ENCODE measurements at regions not wholly inside any gene's neighbourhood (a gene's known extent, or its start where the extent isn't known, plus 50 kb on each side); places are given as distances from the start of the nearest gene placed in this dataset.
"Not testable (repeated sequence)": the region's sequence is repeated elsewhere in the genome, so short reads cannot be mapped to it uniquely, and the experiment has no call there.

DNA sequence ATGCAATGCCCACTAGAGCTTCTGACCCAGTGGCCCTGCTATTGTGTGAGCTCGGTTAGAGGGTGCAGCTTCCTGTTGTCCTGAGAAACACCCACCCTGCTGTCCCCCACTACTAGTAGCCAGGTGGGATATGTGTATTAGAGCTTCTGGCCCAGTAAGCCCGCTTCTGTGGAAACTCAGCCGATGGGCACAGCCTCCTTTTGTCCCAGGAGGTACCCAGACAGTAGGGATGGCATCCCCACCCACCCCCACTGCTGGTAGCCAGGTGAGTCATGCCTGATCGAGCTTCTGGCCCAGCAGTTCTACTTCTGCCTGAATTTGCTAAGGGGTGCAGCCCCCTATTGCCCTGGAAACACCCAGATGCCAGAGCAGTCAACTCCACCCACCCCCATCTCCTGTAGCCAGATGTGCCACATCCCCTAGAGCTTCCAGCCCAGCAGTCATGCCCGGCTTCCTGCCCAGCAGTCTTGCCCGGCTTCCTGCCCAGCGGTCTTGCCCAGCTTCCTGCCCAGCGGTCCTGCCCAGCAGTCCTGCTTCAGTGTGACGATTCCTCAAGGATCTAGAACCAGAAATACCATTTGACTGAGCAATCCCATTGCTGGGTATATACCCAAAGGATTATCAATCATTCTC, 162.7 kb upstream of the KLF8 start:
- peaks cover 5% of the 10 kb centered on the region for H3K4me1 Mint-ChIP-seq
- H3K9me3 Mint-ChIP-seq, result peaks cover 5% of the 10 kb centered on the region
- no peak for DNase-seq
- no peaks in the 10 kb centered on the region for H3K27me3 Mint-ChIP-seq
- no peaks in the 10 kb centered on the region for H3K36me3 Mint-ChIP-seq (ENCODE audit: low read depth)
- intact Hi-C loops (cut with micrococcal nuclease), result no loop called here
- H3K4me3 Mint-ChIP-seq, result no peak overlapping the region
- H3K27ac Mint-ChIP-seq, result no peak overlapping the region

DNA sequence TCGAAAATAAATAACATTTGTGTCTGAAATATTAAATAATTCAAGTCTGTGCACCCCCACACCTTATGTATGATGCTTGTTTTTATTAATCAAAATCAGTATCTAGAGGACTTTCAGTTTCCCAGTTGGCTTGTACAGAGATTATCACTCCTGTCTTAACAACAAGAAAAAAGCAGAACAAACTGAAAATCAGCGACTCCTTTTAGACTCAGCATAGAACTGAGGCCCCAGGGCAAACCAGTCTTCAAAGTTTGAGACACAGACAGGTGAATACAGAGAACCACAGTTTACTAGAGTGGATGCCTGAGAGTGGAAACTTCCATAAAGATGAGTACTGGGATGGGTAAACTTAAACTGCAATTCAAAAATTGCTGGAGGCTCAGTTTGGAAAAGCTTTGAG, 142.8 kb upstream of the KLF8 start:
- H3K27ac Mint-ChIP-seq, result no peak overlapping the region
- H3K36me3 Mint-ChIP-seq (ENCODE audit: low read depth), result no peaks in the 10 kb centered on the region
- no peaks in the 10 kb centered on the region for H3K27me3 Mint-ChIP-seq
- H3K4me3 Mint-ChIP-seq, result no peak overlapping the region
- intact Hi-C loops (cut with micrococcal nuclease), result no loop called here
- H3K9me3 Mint-ChIP-seq, result no peaks in the 10 kb centered on the region
- no peak for DNase-seq
- no peaks in the 10 kb centered on the region for H3K4me1 Mint-ChIP-seq

DNA sequence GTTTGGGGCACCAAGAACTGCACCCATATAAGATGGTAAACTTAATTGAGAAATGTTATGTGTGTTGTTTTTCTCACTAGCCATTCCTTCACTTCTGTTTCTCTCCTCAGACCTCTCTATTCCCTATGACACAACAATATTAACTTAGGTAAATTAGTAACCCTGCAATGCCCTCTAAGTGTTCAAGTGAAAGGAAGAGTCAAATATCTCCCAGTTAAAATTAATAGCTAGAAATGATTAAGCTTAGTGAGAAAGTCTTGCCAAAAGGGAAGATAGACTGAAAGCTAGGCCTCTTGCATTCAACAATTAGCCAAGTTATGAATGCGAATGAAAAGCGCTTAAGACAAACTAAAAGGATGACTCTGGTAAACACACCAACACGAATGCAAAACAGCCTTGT, 132.9 kb upstream of the KLF8 start:
- no peak overlapping the region for H3K27ac Mint-ChIP-seq
- H3K27me3 Mint-ChIP-seq, result no peaks in the 10 kb centered on the region
- H3K4me3 Mint-ChIP-seq, result no peak overlapping the region
- no peaks in the 10 kb centered on the region for H3K36me3 Mint-ChIP-seq (ENCODE audit: low read depth)
- intact Hi-C loops (cut with micrococcal nuclease), result no loop called here
- no peak for DNase-seq
- no peaks in the 10 kb centered on the region for H3K9me3 Mint-ChIP-seq
- no peaks in the 10 kb centered on the region for H3K4me1 Mint-ChIP-seq

DNA sequence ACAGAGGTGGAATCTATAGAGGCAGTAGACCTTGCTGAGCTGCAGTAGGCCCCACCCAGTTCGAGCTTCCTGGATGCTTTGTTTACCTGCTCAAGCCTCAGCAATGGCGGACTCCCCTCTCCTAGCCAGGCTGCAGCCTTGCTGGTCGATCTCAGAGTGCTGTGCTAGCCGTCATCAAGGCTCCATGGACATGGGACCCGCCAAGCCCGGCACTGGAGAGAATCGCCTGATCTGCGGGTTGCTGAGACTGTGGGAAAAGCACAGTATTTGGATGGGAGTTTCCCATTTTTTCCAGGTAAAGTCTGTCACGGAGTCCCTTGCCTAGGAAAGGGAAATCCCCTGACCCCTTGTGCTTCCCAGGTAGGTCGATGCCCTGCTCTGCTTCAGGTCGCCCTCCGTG, 124.8 kb upstream of the KLF8 start:
- no peaks in the 10 kb centered on the region for H3K36me3 Mint-ChIP-seq (ENCODE audit: low read depth)
- no peaks in the 10 kb centered on the region for H3K27me3 Mint-ChIP-seq
- DNase-seq, result no peak
- intact Hi-C loops (cut with micrococcal nuclease), result no loop called here
- H3K9me3 Mint-ChIP-seq, result peaks cover 7% of the 10 kb centered on the region
- no peak overlapping the region for H3K27ac Mint-ChIP-seq
- H3K4me3 Mint-ChIP-seq, result no peak overlapping the region
- H3K4me1 Mint-ChIP-seq, result no peaks in the 10 kb centered on the region

DNA sequence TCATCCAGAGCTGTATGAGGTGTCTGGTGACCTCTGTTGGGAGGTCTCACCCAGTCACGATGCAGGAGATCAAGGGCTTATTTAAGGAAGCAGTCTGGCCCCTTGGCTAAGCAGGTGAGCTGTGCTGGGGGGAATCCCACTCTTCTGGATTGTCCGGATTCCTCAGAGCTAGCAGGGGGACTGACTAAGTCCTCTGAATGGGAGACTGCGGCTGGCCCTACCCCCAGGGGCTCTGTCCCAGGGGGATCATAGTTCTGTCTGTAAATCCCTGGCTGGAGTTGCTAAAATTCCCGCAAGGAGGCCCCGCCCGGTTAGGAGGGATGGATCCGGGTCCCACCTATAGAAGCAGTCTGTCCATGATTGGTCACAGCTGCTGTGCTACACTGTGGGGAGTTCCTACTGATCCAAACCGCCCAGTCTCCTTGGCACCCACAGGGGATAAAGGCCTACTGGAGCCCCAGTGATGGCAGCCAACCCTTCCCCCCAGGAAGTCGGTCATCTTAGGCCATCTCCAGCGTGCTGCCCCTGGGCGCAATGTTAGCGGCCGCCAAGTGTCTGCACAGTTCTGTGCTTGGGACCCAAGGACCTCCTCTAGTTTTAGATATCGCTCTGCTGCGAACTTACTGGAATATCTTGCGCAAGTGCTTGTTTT, 118.2 kb upstream of the KLF8 start:
- Mint-ChIP-seq H3K36me3 (ENCODE audit: low read depth) (no peaks in the 10 kb centered on the region), H3K9me3 (no peaks in the 10 kb centered on the region), H3K27me3 (no peaks in the 10 kb centered on the region), H3K27ac (no peak overlapping the region), H3K4me3 (no peak overlapping the region), H3K4me1 (no peaks in the 10 kb centered on the region)
- DNase-seq, result no peak
- intact Hi-C loops (cut with micrococcal nuclease), result no loop called here

DNA sequence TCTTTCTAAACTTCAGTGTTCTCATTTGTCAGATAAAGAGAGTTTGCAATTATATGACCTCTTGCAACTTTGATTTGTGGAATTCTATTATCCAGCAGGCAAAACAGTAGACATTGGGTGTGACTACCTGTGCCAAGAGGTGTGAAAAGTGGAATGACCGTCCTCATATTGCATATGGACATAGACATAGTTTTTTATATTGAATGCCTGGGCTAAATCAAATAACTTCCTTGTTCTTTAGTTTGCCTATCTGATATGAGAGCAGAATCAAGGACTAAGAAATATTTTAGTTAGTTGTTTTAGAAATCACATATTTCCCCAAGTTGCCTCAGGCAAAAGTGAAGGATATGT, 117.7 kb upstream of the KLF8 start:
- Mint-ChIP-seq H3K27me3 (no peaks in the 10 kb centered on the region), H3K4me3 (no peak overlapping the region), H3K4me1 (no peaks in the 10 kb centered on the region), H3K27ac (no peak overlapping the region), H3K36me3 (ENCODE audit: low read depth) (no peaks in the 10 kb centered on the region), H3K9me3 (no peaks in the 10 kb centered on the region)
- DNase-seq, result no peak
- intact Hi-C loops (cut with micrococcal nuclease), result no loop called here

DNA sequence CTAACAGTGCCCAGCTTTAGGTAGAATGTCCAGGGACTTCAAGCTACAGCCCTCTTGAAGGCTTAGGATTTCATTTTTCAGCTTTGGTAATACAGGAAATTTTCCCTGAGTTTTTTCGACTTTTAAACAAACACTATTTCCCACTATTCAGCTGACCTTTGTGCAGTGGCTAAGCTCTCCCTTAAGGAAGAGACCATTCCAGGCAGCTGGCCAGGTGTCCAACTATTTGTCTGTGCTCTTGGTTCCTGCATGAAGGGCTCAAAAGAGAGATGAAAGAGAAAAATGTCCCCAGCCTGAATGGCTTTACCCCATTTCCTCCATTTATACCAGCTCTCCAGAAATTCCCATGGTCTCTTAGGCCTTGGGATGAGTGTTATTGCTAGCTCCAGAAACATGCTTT, 111.9 kb upstream of the KLF8 start:
- intact Hi-C loops (cut with micrococcal nuclease), result no loop called here
- Mint-ChIP-seq H3K27ac (no peak overlapping the region), H3K9me3 (no peaks in the 10 kb centered on the region), H3K36me3 (ENCODE audit: low read depth) (no peaks in the 10 kb centered on the region), H3K27me3 (no peaks in the 10 kb centered on the region), H3K4me3 (no peak overlapping the region), H3K4me1 (no peaks in the 10 kb centered on the region)
- DNase-seq, result no peak

DNA sequence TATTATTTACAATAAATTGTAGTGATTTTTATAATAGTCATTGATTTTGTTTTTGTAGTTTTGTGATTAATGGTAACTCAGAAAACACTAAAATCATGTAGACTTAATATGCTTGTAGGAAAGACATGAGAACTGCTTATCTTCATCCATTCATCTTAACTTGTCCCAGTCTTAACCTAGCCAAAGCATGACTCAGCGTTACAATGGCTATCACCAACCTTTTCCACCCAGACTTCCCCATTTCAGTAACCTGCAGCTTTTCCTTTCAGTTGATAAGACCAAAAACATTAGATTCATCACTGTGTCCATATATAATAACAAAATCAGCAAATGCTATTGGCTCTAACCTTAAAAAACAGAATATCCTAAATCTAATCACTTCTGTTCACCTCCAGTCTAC, 106.2 kb upstream of the KLF8 start:
- intact Hi-C loops (cut with micrococcal nuclease), result no loop called here
- no peak overlapping the region for H3K27ac Mint-ChIP-seq
- H3K27me3 Mint-ChIP-seq, result no peaks in the 10 kb centered on the region
- H3K36me3 Mint-ChIP-seq (ENCODE audit: low read depth), result no peaks in the 10 kb centered on the region
- H3K4me3 Mint-ChIP-seq, result no peak overlapping the region
- no peaks in the 10 kb centered on the region for H3K4me1 Mint-ChIP-seq
- peaks cover 5% of the 10 kb centered on the region for H3K9me3 Mint-ChIP-seq
- no peak for DNase-seq

DNA sequence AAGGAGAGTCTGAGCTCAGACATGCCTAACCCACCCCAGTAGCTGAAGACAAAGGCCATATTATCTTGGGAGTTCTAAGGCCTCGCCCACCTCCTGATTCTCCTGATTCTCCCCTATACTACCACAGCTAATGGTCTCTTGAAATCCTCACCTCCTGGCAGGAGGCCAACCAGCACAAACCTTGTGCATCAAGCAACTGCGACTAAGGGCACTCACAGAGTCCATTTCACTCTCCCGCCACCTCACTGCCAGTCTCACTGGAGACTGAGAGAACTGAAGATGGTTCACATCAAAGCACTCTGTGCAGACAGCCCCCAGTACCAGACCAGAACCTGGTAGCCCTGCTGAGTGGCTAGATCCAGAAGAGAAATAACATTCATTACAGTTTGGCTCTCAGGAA, 102.1 kb upstream of the KLF8 start:
- H3K4me1 Mint-ChIP-seq, result no peaks in the 10 kb centered on the region
- H3K36me3 Mint-ChIP-seq (ENCODE audit: low read depth), result no peaks in the 10 kb centered on the region
- H3K27ac Mint-ChIP-seq, result no peak overlapping the region
- intact Hi-C loops (cut with micrococcal nuclease), result no loop called here
- H3K27me3 Mint-ChIP-seq, result no peaks in the 10 kb centered on the region
- H3K9me3 Mint-ChIP-seq, result peaks cover 10% of the 10 kb centered on the region
- no peak overlapping the region for H3K4me3 Mint-ChIP-seq
- no peak for DNase-seq

DNA sequence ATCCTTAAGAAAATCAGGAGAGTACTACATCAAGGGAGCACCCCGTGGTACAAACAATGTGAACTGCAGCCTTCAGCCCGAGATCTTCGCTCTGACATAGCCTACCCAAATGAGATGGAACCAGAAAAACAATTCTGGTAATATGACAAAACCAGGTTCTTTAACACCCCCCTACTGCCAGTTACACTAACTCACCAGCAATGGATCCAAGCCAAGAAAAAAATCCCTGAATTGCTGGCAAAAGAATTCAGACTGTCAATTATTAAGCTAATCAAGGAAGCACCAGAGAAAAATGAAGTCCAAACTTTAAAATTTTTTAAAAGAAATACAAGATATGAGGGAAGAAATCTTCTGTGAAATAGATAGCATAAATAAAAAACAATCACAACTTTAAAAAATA, 101.7 kb upstream of the KLF8 start:
- H3K9me3 Mint-ChIP-seq, result peaks cover 10% of the 10 kb centered on the region
- H3K4me3 Mint-ChIP-seq, result no peak overlapping the region
- H3K36me3 Mint-ChIP-seq (ENCODE audit: low read depth), result no peaks in the 10 kb centered on the region
- no peaks in the 10 kb centered on the region for H3K27me3 Mint-ChIP-seq
- no peak overlapping the region for H3K27ac Mint-ChIP-seq
- no peak for DNase-seq
- H3K4me1 Mint-ChIP-seq, result no peaks in the 10 kb centered on the region
- intact Hi-C loops (cut with micrococcal nuclease), result no loop called here

DNA sequence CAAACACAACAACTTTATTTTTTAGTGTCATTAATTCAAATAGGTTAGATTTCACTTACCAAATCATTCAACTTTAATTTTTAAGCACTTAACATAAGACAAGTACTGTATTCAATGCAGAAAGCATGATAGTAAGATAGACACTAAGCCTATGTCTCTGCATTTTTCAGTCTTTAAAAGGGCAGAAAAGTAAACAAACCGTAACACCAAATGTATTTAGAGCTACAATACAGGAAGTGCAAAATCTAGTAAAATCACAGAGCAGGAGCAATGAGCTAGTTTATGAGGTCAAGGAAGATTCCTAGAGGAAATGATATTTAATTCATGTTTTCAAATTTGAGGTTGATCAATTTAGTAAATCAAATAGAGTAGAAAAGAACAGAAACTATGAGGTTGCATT, 68.0 kb upstream of the KLF8 start:
- H3K27ac Mint-ChIP-seq; H3K4me1 Mint-ChIP-seq; H3K36me3 Mint-ChIP-seq (ENCODE audit: low read depth); intact Hi-C loops (cut with micrococcal nuclease); H3K27me3 Mint-ChIP-seq; H3K9me3 Mint-ChIP-seq; H3K4me3 Mint-ChIP-seq; DNase-seq: not testable (repeated sequence)

Measured in activated CD4-positive, alpha-beta T cell treated with anti-CD3 and anti-CD28 coated beads, Interleukin-2, amount 10 ng/mL, durations not matched to agents 24 days and 14 days (primary cell).